Cardiac fibroblast (primary cell): ENCODE measurements at regions not wholly inside any gene's neighbourhood (a gene's known extent, or its start where the extent isn't known, plus 50 kb on each side); places are given as distances from the start of the nearest gene placed in this dataset.

Experiments used
- DNase-seq, 2 donors: peaks; one replicate each; pipeline versions ENCODE4 v3.0.0 to v3.0.0-alpha.2; 2010; ENCODE audit warnings: low read depth in 2 of 2
- H3K4me3 ChIP-seq, 2 donors: replicated peaks in 1 of 2; 1 replicate in 1 of 2; 2 replicates in 1 of 2; pipeline ENCODE4 v1.5.1; 2011; ENCODE audit warnings: low read depth in 2 of 2, low read length in 2 of 2, mild to moderate bottlenecking in 2 of 2, moderate library complexity in 1 of 2
- CTCF ChIP-seq: IDR thresholded peaks from one replicate; pipeline ENCODE4 v1.5.1; 2011; ENCODE audit warnings: low read depth, mild to moderate bottlenecking, low read length, inconsistent platforms

GRCh38 chr2:16114836-16115235 lies 174.5 kb downstream of the MYCN start:
- DNase-seq = no peak
- no peak overlapping the region for H3K4me3 ChIP-seq
- TF ChIP-seq CTCF = no peak

- DNase-seq = no peak
- H3K4me3 ChIP-seq = no peak overlapping the region
- TF ChIP-seq CTCF = no peak
Observed at GRCh38 chr2:16114070-16114469, 173.7 kb downstream of the MYCN start.

GRCh38 chr2:16113568-16113967 lies 173.2 kb downstream of the MYCN start:
- no peak for TF ChIP-seq CTCF
- no peak overlapping the region for H3K4me3 ChIP-seq
- DNase-seq = no peak

GRCh38 chr2:16112972-16113560 lies 172.7 kb downstream of the MYCN start:
- no peak for TF ChIP-seq CTCF
- H3K4me3 ChIP-seq = no peak overlapping the region

GRCh38 chr2:16112251-16112971 lies 172.1 kb downstream of the MYCN start:
- DNase-seq = no peak
- TF ChIP-seq CTCF = no peak
- H3K4me3 ChIP-seq = no peak overlapping the region

More at GRCh38 chr2:16112972-16113560, 172.7 kb downstream of the MYCN start:
- DNase-seq = no peak

- TF ChIP-seq CTCF = no peak
- DNase-seq = no peak
- H3K4me3 ChIP-seq = no peak overlapping the region
Observed at GRCh38 chr2:16111838-16112210, 171.5 kb downstream of the MYCN start.
